HEK293 (cell line): ENCODE measurements at regions not wholly inside any gene's neighbourhood (a gene's known extent, or its start where the extent isn't known, plus 50 kb on each side); places are given as distances from the start of the nearest gene placed in this dataset.
A peak's percentile ranks its signal among the peaks of the same experiment; 100 is the strongest.

Source experiments
- CTCF ChIA-PET: fragments of 350-600 bp; formaldehyde crosslinking; extraction: SDS; loops from one replicate; lab custom pipeline; 2021; ENCODE audit warnings: antibody characterized with exemption; lab: Yijun Ruan, JAX
- POLR2A ChIA-PET: fragments of 300-600 bp; formaldehyde crosslinking; extraction: SDS; loops from one replicate; lab custom pipeline; 2020; ENCODE audit warnings: antibody characterized with exemption, inconsistent platforms; lab: Yijun Ruan, JAX
- H3K27ac ChIP-seq: fragments of 200-500 bp; sonication (Bioruptor generic); 2 replicates; pipeline ENCODE4 v1.5.1; 2014; ENCODE audit warnings: low read depth, low read length, control low read depth, inconsistent platforms; ENCODE audit errors: extremely low read depth
- H3K36me3 ChIP-seq, 2 experiments: fragments of 200-500 bp in 1 of 2; sonication (Bioruptor generic) in 1 of 2; 1 replicate in 1 of 2; 2 replicates in 1 of 2; pipeline ENCODE4 v1.5.1; 2014 to 2017; ENCODE audit warnings: inconsistent platforms in 2 of 2, low read length in 2 of 2; ENCODE audit not compliant: control insufficient read depth in 2 of 2, insufficient read depth in 1 of 2
- H3K4me1 ChIP-seq: fragments of 200-500 bp; sonication (Bioruptor generic); 2 replicates; pipeline ENCODE4 v1.5.1; 2014; ENCODE audit warnings: mild to moderate bottlenecking, low read length, inconsistent platforms; ENCODE audit not compliant: control insufficient read depth, insufficient read depth
- H3K4me3 ChIP-seq: 2 replicates; pipeline ENCODE4 v1.5.1; 2011; ENCODE audit warnings: low read depth, mild to moderate bottlenecking, control low read depth, low read length, moderate library complexity
- H3K9me3 ChIP-seq: fragments of 200-500 bp; sonication (Bioruptor generic); 2 replicates; pipeline ENCODE4 v1.5.1; 2014; ENCODE audit warnings: low read depth, low read length, inconsistent platforms; ENCODE audit not compliant: control insufficient read depth, insufficient read depth
- GLI2 ChIP-seq: fragments of 450-650 bp; formaldehyde crosslinking; IDR thresholded peaks from 2 replicates; pipeline ENCODE4; 2017; ENCODE audit warnings: missing biosample characterization, missing genetic modification characterization, low read depth, borderline replicate concordance
- GLIS1 ChIP-seq: fragments of 450-650 bp; formaldehyde crosslinking; IDR thresholded peaks from 2 replicates; pipeline ENCODE4 v1.5.1; 2016; ENCODE audit warnings: missing biosample characterization, missing genetic modification characterization
- IKZF3 ChIP-seq: fragments of 450-650 bp; IDR thresholded peaks from 2 replicates; pipeline ENCODE4 v1.5.0; 2018; ENCODE audit warnings: missing biosample characterization, mild to moderate bottlenecking, missing genetic modification characterization, moderate library complexity
- SP3 ChIP-seq: fragments of 450-650 bp; formaldehyde crosslinking; IDR thresholded peaks from 2 replicates; pipeline ENCODE4 v1.5.1; 2016; ENCODE audit warnings: missing biosample characterization, missing genetic modification characterization
- YY1 ChIP-seq: fragments of 450-650 bp; formaldehyde crosslinking; IDR thresholded peaks from 2 replicates; pipeline ENCODE4 v1.5.1; 2018; ENCODE audit warnings: missing biosample characterization, missing genetic modification characterization
- ZBTB21 ChIP-seq: fragments of 450-650 bp; formaldehyde crosslinking; IDR thresholded peaks from 2 replicates; pipeline ENCODE4 v1.5.1; 2017; ENCODE audit warnings: missing biosample characterization, missing genetic modification characterization
- ZEB2 ChIP-seq: fragments of 450-650 bp; formaldehyde crosslinking; IDR thresholded peaks from 2 replicates; pipeline ENCODE4 v1.5.1; 2016; ENCODE audit warnings: missing biosample characterization, missing genetic modification characterization
- ZFHX2 ChIP-seq: fragments of 450-650 bp; formaldehyde crosslinking; conservative IDR thresholded peaks from 2 replicates; pipeline ENCODE4 v1.5.1; 2016; ENCODE audit warnings: missing biosample characterization, missing genetic modification characterization
- ZNF133 ChIP-seq: fragments of 450-650 bp; formaldehyde crosslinking; IDR thresholded peaks from 2 replicates; pipeline ENCODE4 v1.5.1; 2016; ENCODE audit warnings: missing biosample characterization, missing genetic modification characterization
- ZNF248 ChIP-seq: fragments of 450-650 bp; formaldehyde crosslinking; IDR thresholded peaks from 2 replicates; pipeline ENCODE4 v1.5.1; 2017; ENCODE audit warnings: missing biosample characterization, missing genetic modification characterization
- ZNF391 ChIP-seq: fragments of 450-650 bp; formaldehyde crosslinking; IDR thresholded peaks from 2 replicates; pipeline ENCODE4 v1.5.1; 2016; ENCODE audit warnings: low read depth, missing biosample characterization, missing genetic modification characterization, borderline replicate concordance
- ZNF394 ChIP-seq: fragments of 450-650 bp; formaldehyde crosslinking; IDR thresholded peaks from 2 replicates; pipeline ENCODE4 v1.5.1; 2016; ENCODE audit warnings: missing biosample characterization, missing genetic modification characterization, mild to moderate bottlenecking, moderate library complexity, borderline replicate concordance
- ZNF510 ChIP-seq: fragments of 450-650 bp; formaldehyde crosslinking; IDR thresholded peaks from 2 replicates; pipeline ENCODE4 v1.5.1; 2018; ENCODE audit warnings: mild to moderate bottlenecking, missing genetic modification characterization, missing biosample characterization; ENCODE audit not compliant: insufficient replicate concordance
- ZNF560 ChIP-seq: fragments of 450-650 bp; formaldehyde crosslinking; IDR thresholded peaks from 2 replicates; pipeline ENCODE4 v1.5.1; 2017; ENCODE audit warnings: missing biosample characterization, missing genetic modification characterization, borderline replicate concordance
- ZNF621 ChIP-seq: fragments of 450-650 bp; formaldehyde crosslinking; IDR thresholded peaks from 2 replicates; pipeline ENCODE4 v1.5.1; 2017; ENCODE audit warnings: missing biosample characterization, missing genetic modification characterization
- ZNF677 ChIP-seq: fragments of 450-650 bp; IDR thresholded peaks from 2 replicates; pipeline ENCODE4 v1.5.0; 2018; ENCODE audit warnings: missing biosample characterization, mild to moderate bottlenecking, missing genetic modification characterization, moderate library complexity
- ZSCAN30 ChIP-seq: fragments of 450-650 bp; IDR thresholded peaks from 2 replicates; pipeline ENCODE4 v1.5.1; 2018; ENCODE audit warnings: missing biosample characterization, mild to moderate bottlenecking, missing genetic modification characterization, moderate library complexity
- TF ChIP-seq, protein P1 (sequence below): fragments of 450-650 bp; formaldehyde crosslinking; IDR thresholded peaks from 2 replicates; pipeline ENCODE4 v1.5.1; 2017; ENCODE audit warnings: missing biosample characterization, missing genetic modification characterization
- TF ChIP-seq, protein P2 (sequence below): fragments of 450-650 bp; formaldehyde crosslinking; IDR thresholded peaks from 2 replicates; pipeline ENCODE4 v1.5.1; 2016; ENCODE audit warnings: missing biosample characterization, missing genetic modification characterization

DNA sequence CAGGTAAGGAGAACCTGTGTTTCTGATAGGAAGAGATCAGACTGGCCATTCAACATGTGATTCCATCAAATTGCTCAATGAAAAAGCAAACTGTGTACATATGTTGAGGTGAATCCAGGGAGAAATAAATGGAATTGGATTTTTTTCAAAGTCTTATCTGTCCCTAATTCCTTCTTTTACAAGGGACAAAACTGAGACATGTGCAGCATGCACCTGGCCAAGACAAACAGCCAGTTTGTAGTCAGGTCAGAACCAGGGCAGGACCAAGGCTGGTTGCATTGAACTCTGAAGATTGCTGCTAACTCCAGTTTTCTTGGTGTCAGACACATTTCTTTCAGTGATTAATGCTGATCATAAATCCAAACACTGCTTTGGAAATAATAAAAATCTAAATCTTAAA is 69.6 kb upstream of the CCDC190 start:
- no peaks in the 10 kb centered on the region for H3K36me3 ChIP-seq
- H3K9me3 ChIP-seq, result no peaks in the 10 kb centered on the region
- H3K4me3 ChIP-seq, result no peak overlapping the region
- POLR2A ChIA-PET, result no interaction called here
- peaks cover 9% of the 10 kb centered on the region; the same call in 1 of the 2 replicates for H3K4me1 ChIP-seq
- no peak for TF ChIP-seq GLI2 (tag by site-specific recombination)
- no peak for TF ChIP-seq IKZF3 (tag by site-specific recombination)
- no peak for TF ChIP-seq ZNF510
- TF ChIP-seq GLIS1 (tag by site-specific recombination), result no peak
- TF ChIP-seq SP3 (tag by site-specific recombination), result no peak
- TF ChIP-seq ZNF560 (tag by site-specific recombination), result no peak
- no peak for TF ChIP-seq ZEB2 (tag by site-specific recombination)
- TF ChIP-seq ZNF621, result no peak
- TF ChIP-seq ZNF248 (tag by site-specific recombination), result no peak
- no peak for TF ChIP-seq ZBTB21 (tag by site-specific recombination)
- no peak for TF ChIP-seq ZNF394
- TF ChIP-seq ZNF133, result no peak
- no peak for TF ChIP-seq ZSCAN30
- no peak for TF ChIP-seq YY1
- H3K27ac ChIP-seq, result no peak overlapping the region
- CTCF ChIA-PET, result interaction anchor here (0.7 kb wide), 2 partner anchors 51 to 384 kb away, joined by 3 to 5 read pairs; no protein-coding TSS in a partner anchor

DNA sequence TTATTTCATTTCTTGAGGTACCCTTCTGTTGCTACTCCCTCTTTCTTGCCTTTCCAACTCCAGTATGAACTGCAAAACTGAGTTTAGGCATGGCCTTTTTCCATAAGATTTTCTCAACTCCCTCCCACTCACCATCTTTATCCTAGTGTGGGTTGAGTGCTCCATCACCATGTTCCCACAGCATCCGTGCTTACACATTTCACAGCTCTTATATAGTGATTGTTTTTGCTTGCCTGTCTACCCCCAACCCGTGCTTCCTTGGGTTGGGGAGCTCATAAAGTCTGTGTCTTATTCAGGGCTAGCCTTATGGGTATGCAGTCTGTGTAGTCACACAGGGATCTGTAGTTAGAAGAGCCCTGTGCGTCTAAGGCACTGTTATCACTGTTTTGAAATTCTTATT is 68.2 kb upstream of the CCDC190 start:
- peaks cover 9% of the 10 kb centered on the region; the same call in 1 of the 2 replicates for H3K4me1 ChIP-seq
- H3K9me3 ChIP-seq, result no peaks in the 10 kb centered on the region
- H3K4me3 ChIP-seq, result no peak overlapping the region
- TF ChIP-seq ZFHX2 (tag by site-specific recombination), result 0 out of 2 replicates have a peak, but pooled peaks have one; percentile 11
- TF ChIP-seq ZNF391 (tag by site-specific recombination), result no peak
- ChIA-PET CTCF (no interaction called here), POLR2A (no interaction called here)
- no peaks in the 10 kb centered on the region for H3K36me3 ChIP-seq
- no peak overlapping the region for H3K27ac ChIP-seq

DNA sequence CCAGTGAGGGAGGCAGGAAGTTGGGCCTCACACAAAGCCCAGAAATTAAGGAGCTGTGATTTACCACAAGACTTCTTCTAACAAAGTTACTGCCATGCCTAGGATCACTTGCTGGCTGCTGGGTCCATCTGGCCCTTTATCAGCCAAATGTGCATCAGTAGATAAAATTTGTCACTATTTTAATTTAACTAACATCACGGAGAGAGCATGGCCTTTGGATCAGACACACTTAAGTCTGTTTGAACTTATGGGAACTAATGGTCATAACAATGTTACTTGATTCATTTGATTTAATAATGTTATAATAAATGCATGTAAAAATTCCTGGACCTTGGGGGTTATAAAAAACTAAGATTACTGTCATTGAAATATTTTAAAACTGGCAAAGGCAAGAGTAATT is 67.2 kb upstream of the CCDC190 start:
- Histone ChIP-seq H3K36me3 (no peaks in the 10 kb centered on the region), H3K4me3 (no peak overlapping the region), H3K9me3 (no peaks in the 10 kb centered on the region), H3K27ac (no peak overlapping the region), H3K4me1 (peaks cover 9% of the 10 kb centered on the region; the same call in 1 of the 2 replicates)
- no peak for TF ChIP-seq ZNF394
- no peak for TF ChIP-seq ZNF677 (tag by site-specific recombination)
- TF ChIP-seq, protein P1, sequence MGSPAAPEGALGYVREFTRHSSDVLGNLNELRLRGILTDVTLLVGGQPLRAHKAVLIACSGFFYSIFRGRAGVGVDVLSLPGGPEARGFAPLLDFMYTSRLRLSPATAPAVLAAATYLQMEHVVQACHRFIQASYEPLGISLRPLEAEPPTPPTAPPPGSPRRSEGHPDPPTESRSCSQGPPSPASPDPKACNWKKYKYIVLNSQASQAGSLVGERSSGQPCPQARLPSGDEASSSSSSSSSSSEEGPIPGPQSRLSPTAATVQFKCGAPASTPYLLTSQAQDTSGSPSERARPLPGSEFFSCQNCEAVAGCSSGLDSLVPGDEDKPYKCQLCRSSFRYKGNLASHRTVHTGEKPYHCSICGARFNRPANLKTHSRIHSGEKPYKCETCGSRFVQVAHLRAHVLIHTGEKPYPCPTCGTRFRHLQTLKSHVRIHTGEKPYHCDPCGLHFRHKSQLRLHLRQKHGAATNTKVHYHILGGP, result no peak
- TF ChIP-seq, protein P2, sequence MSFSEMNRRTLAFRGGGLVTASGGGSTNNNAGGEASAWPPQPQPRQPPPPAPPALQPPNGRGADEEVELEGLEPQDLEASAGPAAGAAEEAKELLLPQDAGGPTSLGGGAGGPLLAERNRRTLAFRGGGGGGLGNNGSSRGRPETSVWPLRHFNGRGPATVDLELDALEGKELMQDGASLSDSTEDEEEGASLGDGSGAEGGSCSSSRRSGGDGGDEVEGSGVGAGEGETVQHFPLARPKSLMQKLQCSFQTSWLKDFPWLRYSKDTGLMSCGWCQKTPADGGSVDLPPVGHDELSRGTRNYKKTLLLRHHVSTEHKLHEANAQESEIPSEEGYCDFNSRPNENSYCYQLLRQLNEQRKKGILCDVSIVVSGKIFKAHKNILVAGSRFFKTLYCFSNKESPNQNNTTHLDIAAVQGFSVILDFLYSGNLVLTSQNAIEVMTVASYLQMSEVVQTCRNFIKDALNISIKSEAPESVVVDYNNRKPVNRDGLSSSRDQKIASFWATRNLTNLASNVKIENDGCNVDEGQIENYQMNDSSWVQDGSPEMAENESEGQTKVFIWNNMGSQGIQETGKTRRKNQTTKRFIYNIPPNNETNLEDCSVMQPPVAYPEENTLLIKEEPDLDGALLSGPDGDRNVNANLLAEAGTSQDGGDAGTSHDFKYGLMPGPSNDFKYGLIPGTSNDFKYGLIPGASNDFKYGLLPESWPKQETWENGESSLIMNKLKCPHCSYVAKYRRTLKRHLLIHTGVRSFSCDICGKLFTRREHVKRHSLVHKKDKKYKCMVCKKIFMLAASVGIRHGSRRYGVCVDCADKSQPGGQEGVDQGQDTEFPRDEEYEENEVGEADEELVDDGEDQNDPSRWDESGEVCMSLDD (tag by site-specific recombination), result no peak
- TF ChIP-seq, all 188 proteins: peak for 0
- ChIA-PET CTCF (no interaction called here), POLR2A (no interaction called here)
